ENCODE measurements at regions not wholly inside any gene's neighbourhood (a gene's known extent, or its start where the extent isn't known, plus 50 kb on each side); places are given as distances from the start of the nearest gene placed in this dataset.
"Not testable (repeated sequence)": the region's sequence is repeated elsewhere in the genome, so short reads cannot be mapped to it uniquely, and the experiment has no call there.

- not testable (repeated sequence) for DNase-seq (ENCODE audit: low spot score)
Observed at GRCh38 chr2:16753025-16753424, 87.4 kb upstream of the CYRIA start.

- not testable (repeated sequence) for DNase-seq (ENCODE audit: low spot score)
Observed at GRCh38 chr2:16750925-16751214, 85.2 kb upstream of the CYRIA start.

- no peak for DNase-seq (ENCODE audit: low spot score)
Observed at GRCh38 chr2:16750175-16750924, 84.7 kb upstream of the CYRIA start.

GRCh38 chr2:16748511-16749266, 83.1 kb upstream of the CYRIA start:
- not testable (repeated sequence) for DNase-seq (ENCODE audit: low spot score)

- no peak for DNase-seq (ENCODE audit: low spot score)
Observed at GRCh38 chr2:16747689-16748088, 82.1 kb upstream of the CYRIA start.

GRCh38 chr2:16747257-16747656, 81.6 kb upstream of the CYRIA start:
- DNase-seq (ENCODE audit: low spot score), result no peak

- no peak for DNase-seq (ENCODE audit: low spot score)
Observed at GRCh38 chr2:16746833-16747232, 81.2 kb upstream of the CYRIA start.

- no peak for DNase-seq (ENCODE audit: low spot score)
Observed at GRCh38 chr2:16746329-16746728, 80.7 kb upstream of the CYRIA start.

- DNase-seq (ENCODE audit: low spot score), result no peak
Observed at GRCh38 chr2:16745466-16745865, 79.8 kb upstream of the CYRIA start.

GRCh38 chr2:16744521-16744920, 78.9 kb upstream of the CYRIA start:
- no peak for DNase-seq (ENCODE audit: low spot score)

- no peak for DNase-seq (ENCODE audit: low spot score)
Observed at GRCh38 chr2:16742026-16742425, 76.4 kb upstream of the CYRIA start.

GRCh38 chr2:16741498-16741897, 75.9 kb upstream of the CYRIA start:
- no peak for DNase-seq (ENCODE audit: low spot score)

GRCh38 chr2:16739778-16740581, 74.3 kb upstream of the CYRIA start:
- no peak for DNase-seq (ENCODE audit: low spot score)

GRCh38 chr2:16738361-16739225, 73.0 kb upstream of the CYRIA start:
- DNase-seq (ENCODE audit: low spot score), result no peak

GRCh38 chr2:16737812-16738211, 72.2 kb upstream of the CYRIA start:
- DNase-seq (ENCODE audit: low spot score), result no peak

GRCh38 chr2:16736633-16737032, 71.0 kb upstream of the CYRIA start:
- no peak for DNase-seq (ENCODE audit: low spot score)

- DNase-seq (ENCODE audit: low spot score), result no peak
Observed at GRCh38 chr2:16729335-16729734, 63.7 kb upstream of the CYRIA start.

- DNase-seq (ENCODE audit: low spot score), result no peak
Observed at GRCh38 chr2:16728351-16729136, 62.9 kb upstream of the CYRIA start.

GRCh38 chr2:16727849-16728248, 62.2 kb upstream of the CYRIA start:
- DNase-seq (ENCODE audit: low spot score), result not testable (repeated sequence)

- no peak for DNase-seq (ENCODE audit: low spot score)
Observed at GRCh38 chr2:16727256-16727655, 61.6 kb upstream of the CYRIA start.

GRCh38 chr2:16726577-16726976, 60.9 kb upstream of the CYRIA start:
- DNase-seq (ENCODE audit: low spot score), result no peak

Data from kidney capillary endothelial cell (primary cell).